Activated CD8-positive, alpha-beta memory T cell treated with anti-CD3 and anti-CD28 coated beads, Interleukin-2, amount 50 U/mL, for 48 hours (primary cell): ENCODE measurements at regions not wholly inside any gene's neighbourhood (a gene's known extent, or its start where the extent isn't known, plus 50 kb on each side); places are given as distances from the start of the nearest gene placed in this dataset.

Experiments used
- DNase-seq: peaks from one replicate; pipeline ENCODE4 v3.0.0-alpha.2; 2020

- DNase-seq, result no peak
These were observed 960.7 kb upstream of the RAG2 start for GRCh38 chr11:37558619-37559210.

DNA sequence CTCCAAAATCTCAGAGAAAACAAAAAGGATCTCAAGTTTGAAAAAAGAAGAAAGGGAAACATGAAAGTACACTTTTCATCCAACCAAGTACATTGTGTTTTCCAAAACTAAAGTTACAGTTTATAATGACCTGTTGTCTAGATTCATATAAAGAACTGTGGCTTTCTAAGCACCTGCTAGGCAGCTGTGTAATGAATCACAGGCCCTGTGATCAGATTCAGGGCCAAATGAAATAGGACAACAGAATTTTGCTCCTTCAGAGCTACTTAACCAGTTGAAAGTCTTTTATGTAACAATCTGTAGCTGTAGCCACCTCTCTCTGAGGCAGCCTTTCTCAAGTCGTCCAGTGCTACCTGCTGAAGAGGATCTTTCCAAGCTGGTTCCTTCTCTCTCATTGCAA lies 960.0 kb upstream of the RAG2 start:
- no peak for DNase-seq

- DNase-seq, result no peak
These were observed 954.2 kb upstream of the RAG2 start for GRCh38 chr11:37552284-37552683.

DNA sequence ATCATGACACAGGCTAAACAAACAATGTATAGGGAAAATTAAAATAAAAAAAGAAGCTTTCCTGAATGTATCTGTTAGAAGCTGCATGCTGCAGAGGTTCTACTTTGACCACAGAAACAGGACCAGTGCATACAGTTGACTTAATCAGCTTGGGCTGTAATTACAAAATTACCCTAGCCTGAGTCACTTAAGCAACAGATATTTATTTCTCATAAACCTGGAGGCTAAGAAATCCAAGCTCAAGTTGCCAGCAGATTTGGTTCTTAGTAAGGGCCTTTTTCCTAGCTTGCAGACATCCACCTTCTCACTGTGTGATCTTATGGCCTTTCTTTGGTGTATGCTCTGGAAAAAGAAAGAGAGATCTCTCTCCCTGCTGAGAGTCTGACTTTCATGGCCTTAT lies 946.5 kb upstream of the RAG2 start:
- DNase-seq, result no peak

GRCh38 chr11:37533830-37534229 lies 935.8 kb upstream of the RAG2 start:
- DNase-seq, result no peak

GRCh38 chr11:37533087-37533486 lies 935.1 kb upstream of the RAG2 start:
- no peak for DNase-seq

DNA sequence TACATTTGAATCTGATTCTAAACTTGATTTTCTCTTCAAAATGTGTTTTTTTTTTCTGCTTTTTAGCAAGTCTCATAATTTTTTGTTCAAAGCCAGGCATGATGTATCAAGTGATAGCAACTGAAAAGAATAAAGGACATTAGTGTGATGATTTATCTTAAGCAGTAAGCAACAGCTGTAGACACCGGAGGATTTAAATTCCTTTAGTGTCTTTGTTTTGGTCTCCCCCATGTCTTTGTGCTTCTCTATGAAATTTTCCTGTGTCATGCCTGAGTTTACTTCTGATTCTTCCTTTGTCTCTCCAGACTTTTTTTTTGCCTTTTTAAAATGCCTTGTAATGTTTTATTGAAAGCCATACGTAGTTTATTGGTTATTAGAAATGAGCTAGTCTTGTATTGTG lies 934.2 kb upstream of the RAG2 start:
- no peak for DNase-seq

DNA sequence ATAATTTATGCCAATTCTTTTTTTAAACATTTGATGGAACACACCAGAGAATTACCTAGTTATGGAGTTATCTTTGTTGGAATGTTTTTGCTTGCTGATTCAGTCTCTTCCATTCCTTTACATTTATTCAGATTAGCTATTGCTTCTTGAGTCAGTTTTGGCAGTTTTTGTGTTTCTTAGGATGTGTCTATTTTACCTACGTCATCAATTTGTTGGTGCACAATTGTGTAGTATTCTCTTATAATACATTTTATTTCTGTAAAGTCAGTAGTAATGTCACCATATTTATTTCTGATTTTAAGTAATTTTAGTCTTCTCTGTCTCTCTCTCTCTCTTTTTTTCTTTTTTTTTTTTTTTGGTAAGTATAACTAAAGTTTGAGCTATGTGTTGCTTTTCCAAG lies 929.5 kb upstream of the RAG2 start:
- no peak for DNase-seq

- DNase-seq, result no peak
These were observed 927.3 kb upstream of the RAG2 start for GRCh38 chr11:37525336-37525735.

DNA sequence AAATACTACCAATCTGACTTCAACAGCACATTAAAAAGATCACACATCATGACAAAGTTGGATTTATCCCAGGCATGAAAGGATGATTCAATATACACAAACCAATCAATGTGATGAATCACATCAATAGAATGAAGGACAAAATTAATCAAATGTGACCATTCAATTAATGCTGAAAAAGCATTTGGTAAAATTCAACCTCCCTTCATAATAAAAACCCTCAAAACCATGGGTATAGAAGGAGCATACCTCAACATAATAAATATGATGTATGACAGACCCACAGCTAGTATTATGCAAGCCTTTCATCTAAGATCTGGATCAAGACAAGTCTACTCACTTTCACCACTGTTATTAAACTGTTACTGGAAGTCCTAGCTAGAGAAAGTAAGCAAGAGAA lies 921.7 kb upstream of the RAG2 start:
- DNase-seq, result no peak

DNA sequence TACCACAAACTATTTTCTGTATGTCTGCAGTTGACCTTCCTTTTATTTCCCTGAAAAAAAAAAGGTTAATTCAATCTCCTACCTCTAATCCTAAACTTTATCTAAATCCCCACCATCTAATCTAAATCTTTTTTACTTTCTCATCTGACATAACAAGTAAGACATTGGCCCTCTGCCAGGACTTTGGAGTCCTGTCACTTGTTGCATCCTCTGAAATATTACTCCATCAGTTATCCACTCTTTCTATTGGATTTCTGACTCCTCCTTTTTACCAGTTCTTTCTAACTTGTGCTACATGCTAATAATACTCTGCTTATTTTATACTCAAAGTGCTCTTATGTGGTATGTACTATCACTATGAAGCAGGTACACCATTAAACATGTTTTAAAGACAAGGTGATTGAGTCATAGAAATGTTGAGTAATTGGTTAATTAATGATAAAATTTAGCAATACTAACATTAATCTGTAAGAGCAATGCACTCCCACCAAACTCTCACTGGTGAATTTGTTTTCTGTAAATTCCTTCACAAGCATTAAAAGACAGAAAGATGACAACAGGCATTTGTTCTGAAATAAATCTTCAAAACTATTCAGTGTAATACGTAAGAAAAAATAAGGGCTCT lies 914.2 kb upstream of the RAG2 start:
- DNase-seq, result no peak

DNA sequence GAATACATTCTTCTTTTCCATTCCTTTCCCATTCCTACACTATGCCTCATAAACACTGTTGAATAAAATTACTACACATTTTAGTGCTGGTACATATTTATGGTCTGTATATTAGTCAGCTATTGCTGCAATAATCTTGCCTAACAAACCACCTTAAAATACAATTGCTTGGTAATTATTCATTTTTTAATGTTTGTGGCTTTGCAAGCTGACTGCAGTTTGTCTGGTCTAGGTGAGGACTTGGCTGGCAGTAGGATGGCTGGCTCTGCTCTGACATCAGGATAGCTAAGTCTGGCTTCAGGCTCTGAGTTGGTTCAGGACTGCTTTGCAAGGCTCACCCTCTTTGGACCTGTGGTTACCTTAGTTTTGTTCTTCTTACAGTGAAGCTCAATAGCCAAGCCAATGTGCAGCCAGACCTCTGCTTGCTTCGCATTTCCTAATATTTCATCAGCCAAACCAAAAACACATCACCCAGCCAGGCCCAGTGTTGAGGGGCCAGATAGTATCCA lies 913.4 kb upstream of the RAG2 start:
- DNase-seq, result no peak

GRCh38 chr11:37509506-37509905 lies 911.5 kb upstream of the RAG2 start:
- no peak for DNase-seq

- DNase-seq, result no peak
These were observed 908.5 kb upstream of the RAG2 start for GRCh38 chr11:37506531-37506930.

- no peak for DNase-seq
These were observed 907.4 kb upstream of the RAG2 start for GRCh38 chr11:37505406-37505805.

DNA sequence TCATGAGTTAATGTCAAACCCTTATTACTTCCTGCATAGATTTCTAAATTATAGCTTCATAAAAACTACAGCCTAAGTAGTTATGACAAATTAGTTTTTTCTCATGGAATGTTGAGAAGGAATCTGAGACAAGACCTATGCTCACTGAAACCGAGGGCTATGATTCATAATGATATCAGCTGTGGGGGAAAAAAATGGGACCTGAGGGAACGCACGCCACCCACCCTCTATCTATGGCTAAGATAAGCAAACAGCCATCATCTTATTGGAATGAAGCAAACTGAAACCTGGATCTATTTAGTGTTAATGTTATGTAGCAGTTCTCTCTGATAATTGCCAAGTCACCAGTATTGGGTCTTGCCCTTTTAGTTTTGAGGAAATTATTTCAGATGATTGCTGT lies 906.9 kb upstream of the RAG2 start:
- no peak for DNase-seq

DNA sequence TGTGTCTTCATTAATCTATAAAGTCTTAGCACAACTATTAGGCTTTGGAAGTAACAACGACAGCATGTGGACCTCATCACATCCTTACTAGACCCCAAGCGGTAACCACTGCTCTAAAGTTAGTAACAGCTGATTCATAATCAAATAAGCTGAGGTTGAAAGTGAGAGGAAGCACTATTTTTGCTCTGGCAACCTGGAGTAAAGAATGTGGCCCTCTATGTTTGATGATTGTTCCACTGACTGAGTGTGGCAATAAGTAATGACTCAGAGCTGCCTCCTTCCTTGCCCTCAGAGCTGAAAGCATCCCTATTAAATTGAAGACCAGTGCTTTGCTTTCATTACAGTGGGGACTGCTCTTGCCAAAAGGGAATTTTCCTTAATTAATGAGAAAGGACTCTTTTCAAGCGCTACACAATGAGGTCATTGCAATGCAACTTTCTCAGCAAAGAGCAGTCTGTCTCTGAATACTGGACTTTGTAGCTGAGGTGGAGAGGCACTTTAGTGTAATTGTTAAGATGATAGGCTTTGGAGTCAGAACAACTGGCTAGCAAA lies 906.1 kb upstream of the RAG2 start:
- DNase-seq, result no peak

DNA sequence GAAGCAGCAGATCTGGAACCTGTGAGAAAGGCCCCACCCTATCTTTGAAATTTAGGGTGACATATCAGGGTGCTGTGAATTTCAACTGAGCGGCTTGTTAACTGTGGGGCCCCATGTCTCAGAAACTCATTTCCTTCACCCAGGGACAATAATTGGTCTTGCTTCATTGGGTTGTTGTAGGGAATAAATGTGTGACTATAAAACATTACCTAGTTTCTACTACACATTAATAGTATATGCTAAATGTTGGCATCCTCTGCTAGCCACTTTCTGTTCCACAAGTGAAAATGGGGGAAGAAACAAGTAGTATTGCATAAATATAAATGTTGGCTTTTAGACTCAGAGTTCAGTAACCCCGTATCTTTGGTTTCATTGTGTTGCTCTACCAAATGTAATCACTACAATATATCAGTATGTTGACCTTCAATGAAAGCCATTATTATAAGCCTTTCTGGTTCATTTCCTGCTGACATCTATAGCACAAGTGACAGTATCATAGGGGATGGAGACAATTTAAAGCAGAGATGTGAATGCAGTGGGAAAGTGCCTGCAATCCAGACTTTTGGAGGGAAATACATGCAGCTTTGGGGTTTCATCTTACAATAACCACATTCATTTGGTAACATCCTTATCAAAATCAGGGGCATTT lies 905.5 kb upstream of the RAG2 start:
- no peak for DNase-seq

DNA sequence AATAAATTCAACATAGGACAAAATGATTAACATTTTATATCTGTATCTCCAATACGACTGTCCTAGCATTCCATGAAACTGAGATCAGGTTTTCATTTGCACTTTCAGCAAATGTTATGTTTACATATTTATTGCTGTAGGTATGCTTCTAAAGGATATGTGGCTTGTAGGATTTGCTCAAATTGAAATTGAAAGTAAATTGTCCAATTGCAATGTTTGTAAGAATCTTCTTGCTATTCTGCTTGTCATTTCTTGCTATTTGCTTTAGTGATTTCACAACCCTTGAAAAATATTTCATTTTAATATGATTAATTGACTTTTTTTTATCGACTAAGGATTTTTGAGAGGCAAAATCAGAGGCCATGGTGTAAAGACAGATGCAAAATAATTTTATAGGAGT lies 904.2 kb upstream of the RAG2 start:
- no peak for DNase-seq

DNA sequence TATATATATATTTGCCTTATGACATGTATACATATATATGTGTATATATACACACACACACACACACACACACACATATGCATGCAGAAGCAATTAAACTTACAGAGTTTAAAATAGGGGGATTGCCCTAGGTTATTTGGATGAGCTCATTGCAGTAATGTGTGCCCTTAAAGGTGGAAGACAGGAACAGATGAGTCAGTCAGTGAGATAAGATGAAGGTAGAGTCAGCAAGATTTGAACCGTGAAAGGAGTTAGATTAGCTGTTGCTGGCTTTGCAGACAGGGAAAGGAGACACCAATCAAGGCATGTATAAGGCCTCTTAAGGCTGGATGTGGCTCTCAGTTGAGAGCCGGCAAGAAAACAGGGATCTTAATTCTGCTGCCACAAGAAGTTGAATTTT lies 902.4 kb upstream of the RAG2 start:
- no peak for DNase-seq

DNA sequence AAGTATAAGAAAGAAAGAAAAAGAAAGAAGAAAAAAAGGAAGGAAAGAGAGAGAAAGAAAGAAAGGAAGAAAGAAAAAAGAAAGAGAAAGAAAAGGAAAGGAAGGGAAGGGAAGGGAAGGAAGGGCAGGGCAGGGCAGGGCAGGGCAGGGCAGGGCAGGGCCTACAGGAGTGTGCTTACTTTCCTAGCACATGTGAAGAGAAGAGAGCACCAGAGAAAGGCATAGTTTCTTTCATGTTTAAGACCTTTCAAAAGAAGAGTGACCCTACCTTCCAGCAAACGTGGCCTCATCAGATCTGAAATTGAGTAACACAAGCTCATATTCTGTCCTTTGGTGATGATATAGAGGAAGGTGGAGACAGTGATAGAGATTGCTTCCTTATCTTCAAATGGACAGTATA lies 899.3 kb upstream of the RAG2 start:
- no peak for DNase-seq

DNA sequence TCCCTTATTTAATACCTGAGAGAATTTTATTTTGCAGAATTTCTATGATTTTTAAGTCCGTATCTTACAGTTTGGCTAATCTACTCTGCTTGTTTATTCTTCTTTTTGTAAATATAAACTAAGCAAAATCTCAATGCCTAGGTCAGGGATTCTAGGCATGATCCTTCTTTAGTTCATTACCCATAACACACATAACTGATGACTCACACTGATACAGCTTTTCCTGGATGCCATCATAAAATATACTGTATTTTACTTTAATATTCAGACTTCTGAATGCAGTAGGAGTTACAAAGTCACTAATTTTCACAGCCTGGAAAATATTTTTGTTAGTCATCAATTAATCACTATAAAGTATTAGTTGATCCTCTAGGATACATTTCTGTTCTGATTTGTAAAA lies 898.2 kb upstream of the RAG2 start:
- DNase-seq, result no peak

- DNase-seq, result no peak
These were observed 886.3 kb upstream of the RAG2 start for GRCh38 chr11:37484298-37484697.

- no peak for DNase-seq
These were observed 885.7 kb upstream of the RAG2 start for GRCh38 chr11:37483761-37484160.
